ENCODE measurements at regions not wholly inside any gene's neighbourhood (a gene's known extent, or its start where the extent isn't known, plus 50 kb on each side); places are given as distances from the start of the nearest gene placed in this dataset.

DNA sequence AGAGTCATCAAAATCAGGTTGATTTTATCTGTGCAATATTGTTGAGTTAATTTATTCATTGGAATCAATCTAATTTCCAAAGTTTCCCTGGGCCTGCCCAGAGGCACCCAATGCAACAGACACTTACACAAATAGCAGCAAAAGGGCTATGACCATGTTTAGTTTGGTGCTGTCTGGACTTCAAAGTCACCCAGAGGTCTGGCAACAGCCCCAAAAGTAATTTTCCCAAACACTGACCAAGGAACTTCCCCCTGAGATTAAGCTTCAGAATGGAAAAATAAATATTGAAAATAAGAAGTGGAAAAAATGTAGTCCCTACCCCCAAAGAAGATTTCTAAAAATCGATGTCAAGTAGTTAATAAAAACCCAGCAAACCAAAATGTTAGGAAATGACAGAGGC is 70.9 kb upstream of the RNF152 start:
- TF ChIP-seq ZNF624 (tag by site-specific recombination; IDR thresholded peaks at IDR 0.05) (no peak), ZNF398 (tag by site-specific recombination; IDR thresholded peaks at IDR 0.05) (no peak), ZNF132 (tag by site-specific recombination; IDR thresholded peaks at IDR 0.05; ENCODE audit: borderline replicate concordance) (no peak), ZNF747 (tag by site-specific recombination; IDR thresholded peaks at IDR 0.05) (no peak), ZNF501 (tag by site-specific recombination; IDR thresholded peaks at IDR 0.05) (no peak), OVOL3 (tag by site-specific recombination; IDR thresholded peaks at IDR 0.05) (no peak), ZNF18 (tag by site-specific recombination; IDR thresholded peaks at IDR 0.05) (no peak), ZNF561 (tag by site-specific recombination; IDR thresholded peaks at IDR 0.05; ENCODE audit: borderline replicate concordance) (no peak), ZNF654 (tag by site-specific recombination; IDR thresholded peaks at IDR 0.05; ENCODE audit: low read depth) (no peak), TCF7L2 (IDR thresholded peaks at IDR 0.05; ENCODE audit: borderline replicate concordance, low read depth, low read length) (no peak), ZBTB21 (tag by site-specific recombination; IDR thresholded peaks at IDR 0.05) (no peak), ZNF140 (tag by site-specific recombination; IDR thresholded peaks at IDR 0.05) (no peak), ZNF214 (tag by site-specific recombination; IDR thresholded peaks at IDR 0.05; ENCODE audit: borderline replicate concordance) (no peak), ZBTB48 (tag by site-specific recombination; IDR thresholded peaks at IDR 0.05) (no peak), MYNN (tag by site-specific recombination; IDR thresholded peaks at IDR 0.05; ENCODE audit: borderline replicate concordance) (no peak), SALL2 (tag by site-specific recombination; IDR thresholded peaks at IDR 0.05; ENCODE audit: borderline replicate concordance) (no peak)
- TF ChIP-seq, protein P1, sequence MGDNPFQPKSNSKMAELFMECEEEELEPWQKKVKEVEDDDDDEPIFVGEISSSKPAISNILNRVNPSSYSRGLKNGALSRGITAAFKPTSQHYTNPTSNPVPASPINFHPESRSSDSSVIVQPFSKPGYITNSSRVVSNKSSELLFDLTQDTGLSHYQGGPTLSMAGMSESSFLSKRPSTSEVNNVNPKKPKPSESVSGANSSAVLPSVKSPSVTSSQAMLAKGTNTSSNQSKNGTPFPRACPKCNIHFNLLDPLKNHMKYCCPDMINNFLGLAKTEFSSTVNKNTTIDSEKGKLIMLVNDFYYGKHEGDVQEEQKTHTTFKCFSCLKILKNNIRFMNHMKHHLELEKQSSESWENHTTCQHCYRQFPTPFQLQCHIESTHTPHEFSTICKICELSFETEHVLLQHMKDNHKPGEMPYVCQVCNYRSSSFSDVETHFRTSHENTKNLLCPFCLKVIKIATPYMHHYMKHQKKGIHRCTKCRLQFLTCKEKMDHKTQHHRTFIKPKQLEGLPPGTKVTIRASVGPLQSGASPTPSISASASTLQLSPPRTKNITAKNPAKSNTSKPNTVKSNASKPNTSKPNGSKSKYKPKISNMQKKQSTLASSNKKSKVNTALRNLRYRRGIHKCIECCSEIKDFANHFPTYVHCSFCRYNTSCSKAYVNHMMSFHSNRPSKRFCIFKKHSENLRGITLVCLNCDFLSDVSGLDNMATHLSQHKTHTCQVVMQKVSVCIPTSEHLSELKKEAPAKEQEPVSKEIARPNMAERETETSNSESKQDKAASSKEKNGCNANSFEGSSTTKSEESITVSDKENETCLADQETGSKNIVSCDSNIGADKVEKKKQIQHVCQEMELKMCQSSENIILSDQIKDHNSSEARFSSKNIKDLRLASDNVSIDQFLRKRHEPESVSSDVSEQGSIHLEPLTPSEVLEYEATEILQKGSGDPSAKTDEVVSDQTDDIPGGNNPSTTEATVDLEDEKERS (tag by site-specific recombination; IDR thresholded peaks at IDR 0.05) = no peak
- TF ChIP-seq, protein P2, sequence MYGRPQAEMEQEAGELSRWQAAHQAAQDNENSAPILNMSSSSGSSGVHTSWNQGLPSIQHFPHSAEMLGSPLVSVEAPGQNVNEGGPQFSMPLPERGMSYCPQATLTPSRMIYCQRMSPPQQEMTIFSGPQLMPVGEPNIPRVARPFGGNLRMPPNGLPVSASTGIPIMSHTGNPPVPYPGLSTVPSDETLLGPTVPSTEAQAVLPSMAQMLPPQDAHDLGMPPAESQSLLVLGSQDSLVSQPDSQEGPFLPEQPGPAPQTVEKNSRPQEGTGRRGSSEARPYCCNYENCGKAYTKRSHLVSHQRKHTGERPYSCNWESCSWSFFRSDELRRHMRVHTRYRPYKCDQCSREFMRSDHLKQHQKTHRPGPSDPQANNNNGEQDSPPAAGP (tag by site-specific recombination; IDR thresholded peaks at IDR 0.05) = no peak
- Histone ChIP-seq H3K9me3 (ENCODE audit: control insufficient read depth, insufficient read depth, low read depth, low read length) (no peaks in the 10 kb centered on the region), H3K36me3 (ENCODE audit: control insufficient read depth in 2 of 2, insufficient read depth in 1 of 2, low read length in 2 of 2) (no peaks in the 10 kb centered on the region), H3K4me1 (ENCODE audit: control insufficient read depth, insufficient read depth, low read length) (no peaks in the 10 kb centered on the region; the same call in 1 of the 2 replicates), H3K4me3 (ENCODE audit: low read depth, low read length) (no peak overlapping the region), H3K27ac (ENCODE audit: extremely low read depth, low read depth, low read length) (no peak overlapping the region)
- CTCF ChIA-PET = no interaction called here
- POLR2A ChIA-PET = no interaction called here
